ENCODE measurements at regions not wholly inside any gene's neighbourhood (a gene's known extent, or its start where the extent isn't known, plus 50 kb on each side); places are given as distances from the start of the nearest gene placed in this dataset.

GRCh38 chr6:80544555-80544954 is 438.1 kb downstream of the BCKDHB start:
- TF ChIP-seq CTCF (conservative IDR thresholded peaks at IDR 0.05; ENCODE audit: low read length) (no peak), EZH2phosphoT487 (IDR thresholded peaks at IDR 0.05; ENCODE audit: borderline replicate concordance, low read depth, low read length) (no peak)
